GM18517 (cell line): ENCODE measurements at regions not wholly inside any gene's neighbourhood (a gene's known extent, or its start where the extent isn't known, plus 50 kb on each side); places are given as distances from the start of the nearest gene placed in this dataset.
"Not testable (repeated sequence)": the region's sequence is repeated elsewhere in the genome, so short reads cannot be mapped to it uniquely, and the experiment has no call there.

Source experiments
- ATAC-seq: cut with Tn5 transposase; IDR thresholded peaks from one replicate; pipeline ENCODE4 v1.9.1; 2021; ENCODE audit warnings: mild to moderate bottlenecking, moderate library complexity; ENCODE audit not compliant: unreplicated experiment

DNA sequence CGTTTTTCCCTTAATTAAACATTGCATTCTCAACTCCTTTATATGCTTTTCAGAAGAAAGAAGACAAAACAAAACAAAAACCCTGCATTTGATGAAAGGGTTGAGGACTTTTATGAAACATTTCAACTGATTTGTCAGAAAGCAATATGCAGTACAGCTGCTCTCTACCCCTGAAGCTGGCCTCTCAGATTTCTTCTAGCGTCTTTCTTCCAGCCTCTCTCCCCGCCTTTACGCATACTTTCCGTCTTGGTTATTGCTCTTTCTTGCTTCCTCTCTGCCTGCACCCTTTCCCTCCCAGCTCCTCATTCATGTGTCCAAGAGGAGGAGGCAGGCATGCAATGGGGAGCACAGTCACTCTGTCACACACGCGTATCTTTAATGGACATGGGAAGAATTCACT, 91.0 kb upstream of the COL1A2 start:
- ATAC-seq: no peak

DNA sequence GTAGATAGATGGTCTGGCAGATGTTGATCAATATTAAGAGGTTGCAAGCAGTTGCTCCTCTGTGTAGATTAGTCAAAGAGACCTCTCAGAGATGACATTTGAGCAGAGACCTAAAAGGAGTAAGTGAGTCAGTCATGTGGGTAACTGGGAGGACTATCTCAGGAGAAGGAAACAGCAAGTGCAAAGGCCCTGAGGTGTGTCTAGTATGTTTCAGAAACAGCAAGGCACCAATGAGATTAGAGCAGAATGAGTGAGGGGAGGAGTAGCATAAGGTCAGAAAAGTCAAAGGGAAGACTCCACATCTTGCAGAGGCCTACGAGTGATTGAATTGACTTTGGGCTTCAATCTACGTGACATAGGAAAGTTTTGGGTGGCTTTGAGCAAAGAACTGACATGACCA, 89.8 kb upstream of the COL1A2 start:
- ATAC-seq: no peak

- ATAC-seq: no peak
Measured at GRCh38 chr7:94305836-94306235, 88.9 kb upstream of the COL1A2 start.

GRCh38 chr7:94307399-94308048, 87.2 kb upstream of the COL1A2 start:
- no peak for ATAC-seq

GRCh38 chr7:94311515-94311914, 83.2 kb upstream of the COL1A2 start:
- no peak for ATAC-seq

GRCh38 chr7:94313926-94314325, 80.8 kb upstream of the COL1A2 start:
- ATAC-seq: no peak

DNA sequence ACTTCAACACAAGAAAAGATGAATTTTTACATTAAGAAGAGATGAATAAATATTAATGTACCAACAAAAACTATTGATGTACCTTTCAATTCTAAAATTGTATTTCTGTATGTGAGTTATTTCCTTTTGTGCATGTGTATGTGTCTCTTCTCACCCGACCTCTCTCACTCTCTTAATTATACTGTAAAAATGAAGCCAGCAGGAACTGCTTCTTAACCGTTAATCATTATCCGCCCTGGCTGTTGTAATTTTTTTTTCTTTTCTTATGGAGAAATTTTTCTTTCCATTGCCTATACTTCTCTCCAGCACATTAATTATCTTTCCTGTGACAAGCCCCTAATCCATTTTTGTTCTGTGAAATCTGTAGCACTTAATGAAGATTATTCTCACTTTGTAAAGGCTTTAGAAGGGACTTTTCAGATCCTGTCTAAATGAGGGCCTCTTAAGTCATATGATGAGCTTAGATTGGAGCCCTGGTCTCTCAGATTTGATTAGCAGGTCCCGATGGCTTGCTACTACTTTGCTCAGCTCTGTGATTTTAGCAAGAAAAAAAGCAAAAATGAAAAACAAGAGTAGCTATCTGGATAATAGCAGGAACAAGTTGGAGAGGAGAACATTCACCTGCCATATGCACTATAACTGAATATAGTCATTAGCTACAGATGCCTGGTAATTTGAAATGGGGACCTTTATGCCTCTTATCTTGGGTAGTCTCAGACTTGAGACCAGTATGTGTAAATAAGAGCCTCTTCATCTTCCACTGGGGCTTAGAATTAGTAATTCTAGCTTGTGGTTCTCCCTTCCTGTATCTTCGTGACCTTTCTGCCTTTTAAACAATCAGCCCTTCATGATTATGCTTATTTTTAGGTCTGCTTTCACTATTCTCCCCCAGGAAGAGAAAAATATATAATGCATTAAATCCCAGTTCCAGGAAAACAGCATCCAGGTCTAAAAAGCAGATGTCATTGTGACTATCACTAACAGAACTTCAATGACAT, 80.0 kb upstream of the COL1A2 start:
- ATAC-seq: no peak

DNA sequence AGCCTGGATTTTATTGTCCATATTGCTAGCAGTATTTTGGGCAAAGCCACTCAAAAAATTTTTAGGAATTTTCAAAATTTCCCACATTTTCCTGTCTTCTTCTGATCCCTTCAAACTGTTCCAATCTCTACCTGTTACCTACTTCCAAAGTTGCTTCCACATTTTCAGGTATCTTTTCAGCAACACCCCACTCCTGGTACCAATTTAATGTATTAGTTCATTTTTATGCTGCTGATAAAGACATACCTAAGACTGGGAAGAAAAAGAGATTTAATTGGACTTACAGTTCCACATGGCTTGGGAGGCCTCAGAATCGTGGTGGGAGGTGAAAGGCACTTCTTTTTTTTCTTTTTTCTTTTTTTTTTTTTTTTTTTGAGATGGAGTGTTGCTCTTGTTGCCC, 73.6 kb upstream of the COL1A2 start:
- not testable (repeated sequence) for ATAC-seq

- no peak for ATAC-seq
Measured at GRCh38 chr7:94323844-94324243, 70.9 kb upstream of the COL1A2 start.

DNA sequence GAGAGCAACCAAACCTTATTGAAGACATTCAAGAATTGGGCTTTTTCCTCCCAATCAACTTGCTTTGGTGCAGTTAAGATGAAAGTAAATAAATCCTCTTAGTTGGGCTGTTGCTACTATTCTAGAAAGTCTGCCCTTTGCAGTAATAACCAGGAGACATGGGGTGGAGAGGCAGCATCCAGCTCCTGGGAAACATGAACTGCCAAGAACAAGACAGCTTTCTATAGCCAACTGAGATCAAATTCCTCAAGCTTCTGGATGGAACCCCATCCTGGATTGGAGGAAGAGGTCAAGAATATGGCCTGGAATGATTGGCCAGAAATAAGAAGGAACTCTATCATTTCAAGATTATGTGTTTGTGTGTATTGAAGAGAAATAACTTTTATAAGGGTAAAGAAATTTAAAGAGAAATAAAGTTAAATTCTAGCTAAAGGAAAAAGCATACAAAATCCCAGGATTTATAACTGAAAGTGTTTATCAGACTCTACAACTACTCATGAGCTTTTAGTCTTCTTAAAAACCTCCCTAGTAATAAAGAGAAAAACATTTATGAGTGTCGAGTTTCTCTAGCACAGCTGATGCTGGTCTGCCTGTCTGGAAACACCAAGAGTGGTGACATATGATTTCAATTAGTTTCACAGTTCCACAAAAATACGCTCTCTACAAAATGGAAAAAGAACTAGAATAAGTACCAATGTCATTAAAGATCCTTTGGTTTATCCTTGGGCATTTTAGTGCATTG, 70.1 kb upstream of the COL1A2 start:
- no peak for ATAC-seq

GRCh38 chr7:94325122-94325475, 69.6 kb upstream of the COL1A2 start:
- no peak for ATAC-seq

GRCh38 chr7:94330269-94331020, 64.2 kb upstream of the COL1A2 start:
- no peak for ATAC-seq

DNA sequence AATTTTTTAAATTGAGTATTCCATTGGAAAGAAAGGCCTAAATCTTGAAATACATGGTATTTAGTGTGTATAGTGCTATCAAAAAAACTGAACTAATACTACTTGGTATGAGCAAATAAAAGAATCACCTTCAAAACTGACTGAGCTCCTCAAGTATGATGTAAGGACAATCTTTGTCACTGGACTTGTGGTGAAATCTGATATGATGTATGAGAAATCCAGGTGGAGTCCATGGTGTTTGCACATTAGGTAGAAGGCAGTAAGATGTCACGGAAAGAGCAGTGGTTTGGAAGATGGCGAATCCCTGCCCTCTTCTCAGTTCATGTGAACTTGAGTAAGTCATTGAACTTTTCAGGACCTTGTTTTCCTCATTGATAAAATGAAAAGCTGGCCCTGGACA, 62.1 kb upstream of the COL1A2 start:
- no peak for ATAC-seq

DNA sequence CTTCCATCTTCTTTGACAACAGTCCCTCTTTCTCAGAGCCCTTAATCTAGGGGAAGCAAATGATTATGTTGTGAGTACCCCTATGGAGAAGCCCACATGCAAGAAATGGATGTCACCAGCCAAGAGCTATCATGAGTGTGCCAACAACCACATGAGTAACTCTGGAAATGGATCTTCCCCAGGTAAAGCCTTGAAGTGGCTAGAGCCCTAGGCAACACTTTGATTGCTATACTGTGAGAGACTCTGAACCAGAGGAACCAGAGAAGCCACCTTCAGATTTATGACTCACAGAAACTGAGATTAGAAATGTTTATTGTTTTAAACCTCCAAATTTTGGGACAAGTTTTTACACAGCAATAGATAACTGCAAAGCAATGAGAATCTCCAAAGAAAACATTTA, 60.9 kb upstream of the COL1A2 start:
- ATAC-seq: no peak

GRCh38 chr7:94335586-94335985, 59.1 kb upstream of the COL1A2 start:
- no peak for ATAC-seq

DNA sequence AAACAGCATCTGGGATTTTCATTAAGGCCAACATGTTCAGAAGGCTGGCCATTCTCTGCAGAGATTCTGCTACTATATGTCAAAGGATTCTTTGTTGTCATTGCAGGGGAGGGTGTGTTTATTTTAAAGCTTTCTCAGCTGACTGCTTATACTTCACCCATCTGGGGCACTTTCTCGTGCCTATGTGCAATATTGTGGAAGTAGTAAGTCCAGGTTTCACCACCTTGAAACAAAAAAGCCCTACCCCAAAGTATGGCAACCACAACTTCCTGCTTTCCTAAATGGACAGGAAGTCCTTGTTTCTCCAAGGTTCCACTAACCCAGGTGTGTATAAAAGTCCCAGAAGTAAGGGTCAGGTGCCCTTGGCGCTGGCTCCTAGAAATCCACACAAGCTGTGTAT, 58.7 kb upstream of the COL1A2 start:
- no peak for ATAC-seq

DNA sequence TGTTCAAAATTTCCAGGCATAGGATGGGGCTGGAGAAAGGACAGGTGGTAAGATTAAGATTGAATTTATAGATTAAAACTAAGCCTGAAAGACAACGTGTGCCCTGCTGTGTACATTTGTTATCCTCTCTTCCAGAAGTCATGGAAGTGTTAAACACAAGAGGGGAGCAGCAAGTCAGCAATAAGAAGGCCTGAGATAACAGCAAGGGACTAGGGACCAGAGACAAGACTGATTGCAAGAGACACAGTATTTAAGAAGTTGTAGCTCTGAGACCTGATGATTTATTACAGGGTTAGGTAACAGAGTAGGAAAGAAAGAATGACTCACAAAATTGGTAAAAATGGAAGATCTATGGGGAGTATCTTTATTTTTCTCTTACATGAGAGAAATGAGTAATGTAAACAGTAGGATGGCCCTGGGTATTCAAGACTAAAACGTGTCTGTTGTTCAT, 55.7 kb upstream of the COL1A2 start:
- ATAC-seq: no peak

DNA sequence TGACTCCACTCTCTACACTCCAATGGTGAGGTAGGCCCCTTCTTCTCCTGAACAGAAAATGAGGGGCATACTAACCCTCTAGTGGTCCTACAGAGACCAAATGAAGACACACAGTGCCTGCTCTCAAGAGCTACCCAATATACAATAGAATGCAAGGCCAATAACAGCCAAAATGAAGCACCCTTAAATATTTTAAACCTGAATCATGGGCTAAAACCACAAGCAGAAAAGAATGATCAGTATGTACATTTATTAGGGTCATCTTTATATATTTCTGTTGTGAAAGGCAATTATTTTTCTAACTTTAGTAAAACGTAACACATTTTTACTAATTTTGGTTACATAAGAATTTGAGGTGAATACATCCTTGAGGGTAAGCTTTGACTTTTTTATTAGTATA, 49.9 kb upstream of the COL1A2 start:
- no peak for ATAC-seq
